NCI-H510A treated with DMSO at 0.1 percent for 48 hours (cell line): ENCODE measurements at regions not wholly inside any gene's neighbourhood (a gene's known extent, or its start where the extent isn't known, plus 50 kb on each side); places are given as distances from the start of the nearest gene placed in this dataset.
"Not testable (repeated sequence)": the region's sequence is repeated elsewhere in the genome, so short reads cannot be mapped to it uniquely, and the experiment has no call there.

Experiments
- DNase-seq: peaks from one replicate; lab custom pipeline; 2025; lab: John Stamatoyannopoulos, UW

GRCh38 chr9:113665064-113665463 is 201.5 kb downstream of the RGS3 start:
- DNase-seq = no peak

DNA sequence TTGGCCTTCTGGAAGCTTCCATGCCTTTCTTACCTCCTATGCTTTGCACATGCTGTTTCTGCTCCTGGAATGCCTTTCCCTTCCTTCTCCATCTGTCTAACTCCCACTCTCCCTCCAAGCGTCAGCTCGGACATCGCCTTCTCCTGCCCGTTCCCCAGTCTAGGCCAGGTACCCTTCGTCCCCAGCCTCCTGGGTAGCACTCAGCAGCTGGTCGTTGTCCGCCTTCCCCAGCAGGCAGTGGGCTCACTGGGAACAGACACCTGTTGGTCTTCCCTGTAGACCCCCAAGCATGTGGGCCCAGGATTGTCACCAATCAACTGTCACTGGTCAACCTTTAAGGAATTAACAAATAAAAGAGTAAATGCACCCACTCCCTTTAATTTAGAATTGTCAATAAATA is 202.2 kb downstream of the RGS3 start:
- no peak for DNase-seq

DNA sequence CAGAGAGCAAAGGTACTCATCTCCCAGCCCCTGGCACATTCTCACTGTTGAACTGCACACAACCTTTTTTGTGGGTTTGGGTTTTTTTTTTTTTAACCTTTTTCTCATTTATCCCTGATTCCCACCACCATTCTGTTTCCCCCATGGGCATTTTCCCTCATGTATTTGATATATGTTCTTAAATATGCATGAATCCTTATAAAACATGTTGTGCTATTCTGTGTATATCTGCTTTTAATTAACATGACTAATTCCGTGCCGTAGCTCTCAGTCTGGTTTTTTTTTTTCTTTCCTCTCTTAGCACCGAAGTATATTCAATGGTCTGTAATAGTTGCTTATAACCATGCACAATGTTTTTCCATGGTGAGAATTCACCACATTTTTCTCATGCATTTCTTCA is 204.5 kb downstream of the RGS3 start:
- no peak for DNase-seq

DNA sequence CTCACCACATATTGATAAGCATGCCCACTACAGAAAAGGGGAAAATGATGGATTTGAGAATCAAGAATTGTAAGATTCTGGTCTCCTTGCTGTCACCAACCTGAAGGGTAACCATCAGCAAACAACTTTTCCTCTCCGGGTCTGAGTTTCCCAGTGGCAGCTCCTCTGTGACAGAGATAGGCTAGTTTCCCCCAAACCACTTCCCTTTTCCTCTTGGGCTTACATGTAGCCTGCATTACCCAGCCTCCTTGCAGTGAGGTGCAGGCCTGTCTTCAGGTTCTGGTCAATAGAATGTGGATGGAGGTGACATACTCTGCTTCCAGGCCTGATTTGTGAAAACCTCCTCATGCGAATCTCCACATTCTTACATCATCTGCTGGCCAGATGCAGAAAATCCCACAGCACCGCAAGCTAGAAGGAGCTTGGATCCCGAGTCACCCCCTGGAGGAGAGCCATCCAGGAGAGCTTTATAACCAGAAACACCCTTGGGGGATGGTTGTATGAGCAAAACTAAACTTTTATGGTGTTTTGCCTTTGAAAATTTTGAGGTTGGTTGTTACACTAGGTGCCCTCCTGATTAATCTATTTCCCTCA is 206.1 kb downstream of the RGS3 start:
- no peak for DNase-seq

DNA sequence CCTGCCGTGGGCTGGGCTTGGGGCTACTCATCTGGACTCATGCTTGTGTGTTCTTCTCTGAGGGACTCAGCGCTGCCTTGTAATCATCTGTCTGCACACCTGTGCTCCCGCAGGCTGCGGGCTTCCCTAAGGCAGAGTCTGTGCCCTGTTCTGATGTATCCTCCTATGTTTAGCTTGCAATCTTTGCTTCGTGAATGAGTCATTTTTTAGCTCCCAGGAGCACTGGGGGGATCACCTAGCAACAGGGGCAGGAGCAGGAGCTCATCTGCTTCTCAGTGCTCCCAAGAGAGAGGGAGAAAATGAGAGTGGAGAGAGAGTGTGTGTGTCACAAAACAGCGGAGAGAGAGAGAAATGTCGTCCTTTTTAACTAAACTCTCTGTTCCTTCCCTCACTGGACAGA is 202.4 kb upstream of the ZNF618 start:
- DNase-seq = no peak

DNA sequence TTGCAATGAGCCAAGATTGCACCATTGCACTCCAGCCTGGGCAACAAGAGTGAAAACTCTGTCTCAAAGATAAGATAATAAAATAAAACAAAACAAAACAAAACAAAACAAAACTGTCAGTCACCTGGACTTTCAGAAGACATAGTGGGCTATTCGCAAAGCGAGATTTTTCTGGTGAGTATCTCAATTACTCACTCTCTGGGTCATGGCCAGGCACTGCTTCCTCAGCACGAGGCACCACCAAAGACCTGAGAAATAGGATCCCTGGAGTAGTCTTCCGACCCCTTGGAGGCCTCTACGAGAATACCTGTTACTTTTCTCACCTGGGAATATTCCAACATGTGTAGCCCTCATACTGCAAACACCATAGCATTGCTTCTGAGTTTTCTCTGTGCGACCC is 201.7 kb upstream of the ZNF618 start:
- DNase-seq = no peak

GRCh38 chr9:113675475-113675941 is 200.6 kb upstream of the ZNF618 start:
- no peak for DNase-seq

DNA sequence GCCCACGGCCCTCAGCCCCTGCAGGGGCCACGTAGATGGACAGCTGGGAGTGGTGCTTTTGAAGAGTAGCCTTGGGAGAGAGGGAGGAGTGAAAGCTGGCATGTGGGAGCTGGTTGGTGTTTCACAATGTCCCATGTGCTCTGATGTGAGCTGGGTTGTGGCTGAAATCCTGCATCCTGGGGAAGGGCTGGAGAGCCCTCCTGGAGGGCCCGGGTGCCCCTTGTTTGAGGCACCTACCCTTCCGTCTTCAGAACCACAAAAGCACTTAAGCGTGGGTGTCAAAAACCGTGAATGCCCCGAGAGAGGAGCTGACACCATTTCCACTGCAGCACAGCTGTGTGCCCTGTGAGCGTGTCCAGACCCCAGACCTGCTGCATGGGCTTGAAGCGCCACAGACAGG is 199.1 kb upstream of the ZNF618 start:
- no peak for DNase-seq

- no peak for DNase-seq
Measured at GRCh38 chr9:113677569-113677968, 198.5 kb upstream of the ZNF618 start.

GRCh38 chr9:113678119-113678858 is 197.8 kb upstream of the ZNF618 start:
- no peak for DNase-seq

GRCh38 chr9:113678859-113679256 is 197.3 kb upstream of the ZNF618 start:
- DNase-seq = no peak

DNA sequence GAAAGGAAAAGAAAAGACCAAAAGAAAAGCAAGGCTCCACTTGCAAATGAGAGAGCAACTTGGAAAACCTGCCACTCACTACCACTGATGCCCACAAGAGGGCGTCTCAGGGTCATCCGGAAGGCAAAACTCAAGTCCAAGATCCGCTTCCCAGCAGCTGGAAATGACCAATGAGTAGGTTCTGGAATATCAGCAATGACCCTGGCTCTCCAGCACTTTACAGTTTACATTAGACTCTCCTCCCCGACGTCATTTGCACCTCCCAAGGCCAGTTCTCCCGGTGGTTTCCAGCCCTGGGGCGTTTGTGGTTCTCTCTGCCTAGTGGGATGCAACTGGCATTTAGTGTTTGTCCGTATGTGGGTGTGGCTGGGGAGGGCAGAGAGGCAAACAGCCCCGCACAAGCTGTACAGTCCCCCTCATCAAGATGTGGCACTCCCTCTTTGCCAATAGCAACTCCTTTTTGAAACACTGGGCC is 193.8 kb upstream of the ZNF618 start:
- DNase-seq = peak; percentile 42

- not testable (repeated sequence) for DNase-seq
Measured at GRCh38 chr9:113685636-113686035, 190.5 kb upstream of the ZNF618 start.

- DNase-seq = no peak
Measured at GRCh38 chr9:113687107-113687679, 188.9 kb upstream of the ZNF618 start.

DNA sequence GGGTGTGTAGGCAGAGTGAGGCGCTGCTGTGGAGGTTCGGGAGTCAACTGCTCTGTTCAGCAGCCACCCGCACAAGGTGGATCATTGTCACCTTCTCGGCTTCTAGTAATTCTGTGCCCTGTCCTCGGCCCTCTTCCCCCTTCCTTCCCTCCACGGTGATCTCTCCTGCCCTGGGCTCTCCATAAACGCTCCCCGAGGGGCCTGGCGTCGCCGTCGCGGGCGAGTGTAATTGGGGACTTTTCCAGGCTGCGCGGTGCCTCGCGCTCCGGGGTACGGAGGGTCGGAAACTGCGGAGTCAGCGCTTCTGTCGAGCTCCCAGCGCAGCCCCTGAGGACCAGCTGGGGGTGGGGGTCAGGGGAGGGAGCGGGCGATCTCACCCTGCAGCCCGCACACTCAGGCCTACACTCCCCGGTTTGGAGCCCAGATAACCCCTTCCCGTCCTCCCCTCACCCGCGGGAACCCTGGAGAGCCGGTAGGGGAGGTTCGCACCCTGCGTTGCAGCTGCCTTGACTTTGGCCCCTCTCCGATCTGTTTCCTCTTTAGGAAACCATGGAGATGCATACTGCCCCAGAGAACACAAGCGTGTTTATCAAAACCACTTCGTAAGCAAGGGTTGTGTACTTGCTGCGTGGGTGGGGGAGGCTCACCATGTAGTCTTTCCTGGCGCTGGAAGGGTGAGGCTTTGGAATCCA is 188.3 kb upstream of the ZNF618 start:
- no peak for DNase-seq

DNA sequence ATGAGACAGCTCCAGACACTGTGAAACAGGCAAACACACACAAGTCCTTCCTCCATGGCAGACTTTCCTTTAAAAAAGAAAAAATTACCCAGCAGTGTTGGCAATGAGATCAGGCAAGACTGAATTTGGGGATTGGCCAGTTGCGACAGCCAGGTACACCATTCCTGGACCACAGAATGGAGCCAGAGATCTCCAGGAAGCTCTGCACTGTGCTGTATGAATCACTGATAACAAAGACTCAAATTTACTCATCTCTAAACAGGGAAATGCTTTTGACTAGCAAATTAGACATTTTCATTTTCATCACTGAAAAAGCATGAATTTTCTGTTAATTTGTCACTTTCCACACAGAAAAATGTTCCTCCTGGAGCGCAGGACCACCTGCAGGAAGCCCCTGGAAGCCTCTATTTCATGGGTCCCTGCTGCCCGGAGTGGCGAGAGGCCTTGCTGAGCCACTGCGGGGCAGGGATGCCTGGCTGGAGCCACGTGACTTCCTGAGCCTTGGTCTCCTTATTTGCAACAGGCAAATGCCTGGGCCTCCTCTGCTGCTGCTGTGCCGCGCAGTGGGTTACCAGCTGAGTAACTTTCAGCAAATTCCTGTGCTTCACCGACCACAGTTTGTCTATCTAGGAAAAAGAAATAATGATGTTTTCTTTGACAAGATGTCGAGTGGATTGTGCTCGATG is 185.9 kb upstream of the ZNF618 start:
- no peak for DNase-seq

DNA sequence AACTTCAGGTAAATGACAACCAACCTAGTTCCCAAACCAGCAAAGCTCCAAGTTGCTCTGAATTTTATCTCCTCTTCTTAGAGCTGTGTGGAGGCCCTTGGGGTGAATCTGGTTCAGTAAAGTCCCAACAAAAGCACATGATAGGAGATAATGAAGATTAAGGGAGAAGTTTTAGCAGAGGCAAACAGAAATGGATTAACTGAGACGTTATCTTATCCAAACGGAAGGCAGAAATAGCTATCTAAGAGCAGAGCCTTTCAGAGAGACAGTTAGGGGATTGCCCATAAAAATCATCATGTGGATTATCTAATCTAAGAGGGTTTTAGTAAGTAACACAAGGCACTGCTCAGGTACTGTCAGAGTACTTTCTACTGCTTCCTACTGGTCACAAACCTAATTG is 183.9 kb upstream of the ZNF618 start:
- no peak for DNase-seq

GRCh38 chr9:113694912-113695311 is 181.2 kb upstream of the ZNF618 start:
- no peak for DNase-seq

- DNase-seq = no peak
Measured at GRCh38 chr9:113695440-113695851, 180.7 kb upstream of the ZNF618 start.

DNA sequence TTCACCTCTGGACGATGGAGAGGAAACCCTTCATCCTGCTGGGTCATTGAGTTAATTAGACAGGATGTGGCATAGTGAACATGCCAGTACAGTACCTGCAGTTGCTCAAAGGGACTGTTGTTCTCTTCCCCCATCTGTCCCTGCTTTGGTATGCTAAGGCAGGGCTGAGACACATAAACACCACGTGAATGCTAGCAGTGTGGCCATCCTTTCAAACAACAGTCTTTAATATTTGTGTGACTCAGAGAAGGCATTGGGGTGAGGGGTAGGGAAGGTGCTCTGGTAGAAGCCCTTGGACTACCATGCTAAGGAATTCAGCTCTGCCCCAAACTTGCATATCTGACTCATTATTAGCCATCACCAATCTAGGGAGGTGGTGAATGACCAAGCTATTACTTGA is 180.2 kb upstream of the ZNF618 start:
- no peak for DNase-seq

DNA sequence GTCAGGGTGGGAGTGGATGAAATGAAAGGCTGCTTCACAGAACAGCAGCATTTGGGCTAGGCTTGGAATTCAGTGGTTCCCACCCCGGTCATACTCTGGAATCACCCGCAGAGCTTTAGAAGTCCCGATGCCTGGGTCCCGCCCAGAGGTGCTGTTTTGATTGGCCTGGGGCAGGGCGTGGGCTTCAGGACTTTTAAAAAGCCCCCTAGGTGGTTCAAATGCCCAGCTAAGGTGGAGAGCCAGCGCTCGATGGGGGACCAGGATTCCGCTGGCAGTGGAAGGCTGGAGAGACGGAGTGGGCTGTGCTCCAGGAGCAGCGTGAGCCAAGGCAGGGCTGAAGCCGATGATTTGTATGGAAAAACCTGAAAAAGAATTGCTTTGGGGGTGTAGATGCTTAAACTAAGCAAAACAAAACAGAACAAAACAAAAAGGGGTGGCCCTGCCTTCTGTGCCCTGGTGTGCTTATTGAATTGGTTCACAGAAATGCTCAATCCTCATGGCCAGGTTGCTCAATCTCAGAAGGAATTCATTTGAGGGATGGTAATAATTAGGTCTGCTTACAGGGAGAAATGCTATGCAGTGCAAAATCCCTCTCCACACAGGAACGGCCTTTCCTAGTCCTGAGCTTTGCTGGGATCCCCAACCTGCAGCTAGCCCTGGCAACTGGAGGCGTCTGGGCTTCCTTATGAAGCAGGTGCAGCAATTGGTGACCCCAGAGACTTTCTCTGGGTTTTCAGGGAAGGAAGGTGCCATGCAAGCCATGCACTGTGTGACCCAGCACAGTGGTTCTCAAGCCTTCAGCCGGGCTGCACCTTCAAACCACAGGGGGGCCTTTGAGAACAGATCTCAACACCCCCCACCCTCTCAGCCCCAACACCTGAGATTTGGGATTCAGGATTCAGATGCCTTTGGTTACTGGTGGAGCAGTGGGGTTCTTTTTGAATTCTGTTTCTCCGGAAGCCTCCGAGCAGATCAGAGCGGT is 174.0 kb upstream of the ZNF618 start:
- no peak for DNase-seq
